Caki2 (cell line): ENCODE measurements at regions not wholly inside any gene's neighbourhood (a gene's known extent, or its start where the extent isn't known, plus 50 kb on each side); places are given as distances from the start of the nearest gene placed in this dataset.

ENCODE experiments used
- DNase-seq: peaks from one replicate; pipeline ENCODE4 v3.0.0-alpha.2; 2015; ENCODE audit warnings: low read depth
- in situ Hi-C: cut with HindIII; loops from 2 replicates; pipeline ENCODE4 v1.10.0; 2016; ENCODE audit warnings: low sequenced_read_pairs, low pct_unique_long_range_greater_than_20kb, mixed read lengths

DNA sequence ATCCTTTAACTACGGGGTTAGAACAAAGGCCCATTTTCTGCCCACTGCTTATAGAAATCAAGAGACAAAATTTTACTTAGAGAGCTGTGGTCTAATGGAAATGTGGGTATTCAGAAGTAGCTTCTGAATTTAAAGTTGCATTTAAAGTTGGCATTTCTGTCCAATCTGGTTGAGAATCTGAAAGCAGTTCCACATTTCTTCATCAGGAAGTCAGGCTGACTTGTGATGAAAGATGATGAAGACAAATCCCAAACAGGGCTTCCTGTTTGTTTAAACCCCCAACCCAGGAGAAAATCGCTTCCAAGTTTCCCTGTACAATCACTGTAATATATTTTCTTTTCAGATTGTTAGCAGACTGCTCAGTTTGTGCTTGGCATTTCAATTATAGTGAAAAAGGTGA, 345.3 kb downstream of the SPRY1 start:
- in situ Hi-C loops: no loop called here
- DNase-seq: no peak

GRCh38 chr4:123743848-123744247, 347.3 kb downstream of the SPRY1 start:
- in situ Hi-C loops: no loop called here
- no peak for DNase-seq

DNA sequence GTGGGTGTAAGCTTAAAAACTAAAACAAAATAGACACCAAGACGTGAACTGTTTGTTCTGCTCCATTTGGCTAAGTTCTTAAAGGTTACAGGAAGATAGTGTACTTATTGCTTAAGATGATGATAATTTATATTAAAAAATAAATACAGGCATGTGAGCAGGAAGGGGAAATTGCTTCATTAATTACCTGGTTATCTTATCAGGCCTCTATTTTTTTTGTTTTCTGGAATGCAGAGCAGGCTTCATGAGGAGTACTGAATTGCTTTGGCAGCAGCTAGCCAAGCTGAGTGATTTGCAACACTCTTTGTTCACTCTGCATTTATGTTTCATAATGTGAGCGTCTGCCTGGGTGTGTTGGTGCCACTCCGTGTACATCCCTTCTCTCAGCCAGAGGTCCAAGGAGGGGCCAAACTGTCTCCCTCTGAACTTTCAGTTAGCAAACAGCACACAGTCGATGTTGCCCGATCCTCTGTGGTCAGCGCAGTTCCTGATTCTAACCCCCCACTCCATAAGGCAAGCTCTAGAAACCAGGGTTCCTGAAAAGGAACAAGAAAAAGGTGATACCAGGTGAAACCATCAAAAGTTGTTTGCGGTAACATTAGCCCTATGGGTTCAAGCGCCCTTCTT, 348.2 kb downstream of the SPRY1 start:
- no peak for DNase-seq
- in situ Hi-C loops: no loop called here

GRCh38 chr4:123747016-123747415, 350.4 kb downstream of the SPRY1 start:
- DNase-seq: no peak
- in situ Hi-C loops: no loop called here

GRCh38 chr4:123748806-123749205, 352.2 kb downstream of the SPRY1 start:
- DNase-seq: no peak
- in situ Hi-C loops: no loop called here

DNA sequence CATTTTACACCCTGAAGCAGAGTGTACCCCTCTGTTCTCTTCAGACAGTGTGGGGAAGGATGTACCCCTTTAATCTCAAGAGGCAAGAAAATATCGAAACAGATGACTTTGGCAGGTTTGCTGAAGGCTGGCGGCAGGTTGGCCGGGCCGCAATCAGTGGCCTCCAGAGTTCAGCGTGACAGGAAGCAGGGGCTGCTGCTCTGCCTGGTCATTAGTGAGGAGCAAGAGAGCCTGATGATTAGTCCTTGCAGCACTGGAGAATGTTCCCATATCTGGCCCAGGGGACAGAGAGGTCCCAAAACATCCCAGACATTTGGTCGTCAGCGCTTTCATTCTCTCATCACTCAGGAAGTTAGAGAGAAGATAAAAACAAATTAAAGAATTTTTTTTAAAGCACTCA, 352.8 kb downstream of the SPRY1 start:
- in situ Hi-C loops: no loop called here

DNA sequence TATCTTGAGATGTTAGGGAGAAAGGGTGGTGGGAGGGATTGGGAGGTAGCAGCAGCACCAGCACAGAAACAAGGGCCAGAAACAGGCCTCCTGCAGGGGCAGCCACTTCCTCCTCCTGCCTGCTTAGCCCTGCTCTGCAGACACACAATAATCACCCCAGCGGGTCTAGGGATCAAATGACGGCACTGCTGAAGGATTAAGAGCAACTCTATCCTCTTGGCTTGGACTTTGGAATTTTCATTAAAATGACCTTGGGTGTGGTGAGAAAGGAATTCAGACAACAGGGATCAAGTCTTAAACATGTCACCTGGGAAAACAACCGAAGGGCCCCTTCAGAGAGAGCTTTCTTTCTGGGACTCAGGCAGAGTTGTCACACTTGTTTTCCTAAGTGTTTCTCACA, 353.4 kb downstream of the SPRY1 start:
- in situ Hi-C loops: no loop called here
- no peak for DNase-seq

More for the DNA sequence above, 352.8 kb downstream of the SPRY1 start:
- no peak for DNase-seq

DNA sequence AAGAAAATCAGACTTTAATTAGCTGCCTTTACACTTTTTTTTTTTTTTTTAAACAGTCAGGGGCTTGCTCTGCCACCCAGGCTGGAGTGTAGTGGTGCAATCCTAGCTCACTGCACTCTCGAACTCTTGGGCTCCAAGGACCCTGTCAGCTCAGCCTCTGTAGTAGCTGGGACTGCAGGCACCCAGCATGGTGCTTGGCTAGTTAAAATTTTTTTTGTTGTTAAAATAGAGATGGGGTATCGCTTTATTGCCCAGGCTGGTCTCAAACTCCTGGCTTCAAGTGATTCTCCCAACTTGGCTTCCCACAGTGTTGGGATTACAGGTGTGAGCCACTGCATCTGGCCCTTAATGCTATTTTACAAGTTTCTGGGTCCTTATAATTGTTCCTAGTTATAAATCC, 359.1 kb downstream of the SPRY1 start:
- no peak for DNase-seq
- in situ Hi-C loops: no loop called here

- in situ Hi-C loops: no loop called here
- no peak for DNase-seq
Measured at GRCh38 chr4:123767806-123768205, 371.2 kb downstream of the SPRY1 start.

GRCh38 chr4:123770884-123771283, 374.3 kb downstream of the SPRY1 start:
- in situ Hi-C loops: no loop called here
- DNase-seq: no peak

- no peak for DNase-seq
- in situ Hi-C loops: no loop called here
Measured at GRCh38 chr4:123776267-123776666, 379.7 kb downstream of the SPRY1 start.

DNA sequence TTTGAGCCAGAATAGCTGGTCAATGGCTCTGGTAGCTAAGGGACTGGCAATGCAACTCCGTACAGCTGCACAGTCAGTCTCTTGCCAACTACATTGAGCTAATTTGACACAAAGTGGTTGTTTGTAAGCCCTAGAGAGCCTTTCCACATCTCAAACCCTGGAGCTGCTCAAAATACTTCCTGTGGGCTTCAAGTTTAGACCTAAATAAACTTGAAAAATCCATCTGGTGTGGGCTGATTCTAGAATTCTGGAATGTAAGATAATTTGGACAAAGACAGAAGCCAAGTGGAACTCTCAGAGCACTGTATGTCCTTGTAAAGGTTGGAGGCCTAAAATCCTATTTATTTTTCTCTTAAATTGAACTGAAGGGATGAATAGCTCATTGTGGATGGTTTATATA, 380.8 kb downstream of the SPRY1 start:
- in situ Hi-C loops: no loop called here
- no peak for DNase-seq

GRCh38 chr4:123783151-123783790, 386.7 kb downstream of the SPRY1 start:
- in situ Hi-C loops: no loop called here
- DNase-seq: no peak

DNA sequence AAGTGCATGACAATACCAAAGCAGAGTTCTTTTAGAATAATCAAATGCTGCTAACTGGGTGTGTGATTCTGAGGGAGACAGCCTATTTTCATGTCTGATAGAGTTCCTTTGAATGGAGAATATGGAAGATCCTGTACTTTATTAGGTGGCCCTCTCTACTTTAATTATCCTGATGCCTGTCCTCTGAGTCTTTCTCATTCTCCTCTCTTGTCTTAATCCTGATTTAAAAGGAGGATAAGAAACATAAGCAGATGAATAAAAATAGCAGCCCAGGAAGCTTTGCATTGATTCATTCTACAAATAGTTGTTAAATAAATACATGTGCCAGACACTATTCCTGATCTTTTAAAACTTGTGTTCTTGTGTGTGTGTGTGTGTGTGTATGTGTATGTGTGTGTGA, 387.3 kb downstream of the SPRY1 start:
- in situ Hi-C loops: no loop called here

GRCh38 chr4:123784626-123785025, 388.0 kb downstream of the SPRY1 start:
- no peak for DNase-seq
- in situ Hi-C loops: no loop called here

More for the DNA sequence above, 387.3 kb downstream of the SPRY1 start:
- no peak for DNase-seq

DNA sequence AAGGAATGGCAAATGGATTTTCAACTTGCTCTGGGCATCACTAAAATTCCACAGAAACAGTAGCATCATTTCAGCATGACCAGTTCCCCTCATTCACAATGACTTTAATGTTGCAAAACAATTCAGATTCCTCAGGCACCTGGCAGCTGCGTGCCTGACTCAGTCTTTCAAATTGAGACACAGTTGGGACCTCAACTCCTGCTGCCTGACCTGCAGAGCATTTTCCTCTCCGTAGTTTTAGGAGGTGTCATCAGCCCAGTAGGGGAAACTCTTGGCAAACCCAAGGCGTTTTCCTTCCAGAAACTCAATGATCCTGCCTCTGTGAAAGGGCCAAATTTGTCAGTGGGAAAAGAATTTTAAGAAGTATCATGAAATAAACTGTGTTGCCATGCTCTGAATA, 388.9 kb downstream of the SPRY1 start:
- DNase-seq: no peak
- in situ Hi-C loops: no loop called here

DNA sequence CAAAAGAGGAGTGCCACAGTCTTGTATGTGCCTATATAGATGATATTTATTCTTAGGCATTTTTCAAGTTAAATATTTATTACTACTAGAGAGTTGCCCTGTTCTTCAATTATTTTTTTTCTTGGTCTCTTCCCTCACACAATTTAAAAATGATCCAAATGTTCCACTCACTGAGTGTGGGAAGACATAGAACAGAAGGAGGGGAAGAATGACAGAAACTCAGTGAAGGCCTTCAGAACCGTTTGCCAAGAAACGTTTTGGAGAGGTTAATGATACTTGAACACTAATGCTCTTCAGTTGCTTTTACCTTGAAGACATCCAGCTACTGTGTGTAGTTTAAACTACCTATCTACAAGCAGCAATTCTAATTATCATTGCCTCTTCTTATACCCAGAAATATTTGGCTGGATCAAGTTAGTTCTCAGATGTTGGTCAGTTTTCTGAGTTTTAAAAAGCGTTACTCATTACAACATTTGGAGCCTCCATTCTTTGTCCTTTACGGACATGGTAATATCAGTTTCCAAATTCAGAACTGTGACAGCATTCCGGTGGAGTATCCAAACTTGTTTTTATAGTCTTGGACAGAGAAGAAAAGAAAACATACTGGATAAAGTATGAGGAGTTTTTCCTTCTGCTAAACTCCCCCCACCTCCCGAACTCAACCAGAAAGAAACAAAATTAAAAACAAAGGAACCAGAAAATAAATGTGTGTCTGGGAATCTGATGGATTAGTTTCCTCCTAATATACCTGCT, 389.7 kb downstream of the SPRY1 start:
- no peak for DNase-seq
- in situ Hi-C loops: no loop called here

DNA sequence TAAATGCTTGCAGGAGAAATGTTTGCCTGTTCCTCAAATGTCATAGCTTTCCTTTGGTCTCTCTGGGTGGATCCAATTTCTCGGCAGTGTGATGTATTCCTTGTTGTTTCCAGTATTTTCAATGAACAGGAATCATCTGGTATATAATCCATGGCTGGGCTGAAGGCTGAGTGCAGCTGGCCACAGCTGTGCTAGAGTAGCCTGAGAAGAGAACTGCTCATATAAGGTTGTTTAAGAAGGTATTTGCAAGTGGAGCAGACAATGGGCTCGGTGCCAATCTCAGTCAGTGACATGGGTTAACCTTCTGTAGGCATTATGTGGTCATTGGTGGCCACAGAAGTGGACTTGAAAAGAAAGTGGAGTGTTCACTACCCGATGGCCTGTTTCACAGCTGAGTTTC, 390.3 kb downstream of the SPRY1 start:
- in situ Hi-C loops: no loop called here
- no peak for DNase-seq

GRCh38 chr4:123787512-123788080, 391.0 kb downstream of the SPRY1 start:
- no peak for DNase-seq
- in situ Hi-C loops: no loop called here
